Ectodermal cell (in vitro differentiated cells): ENCODE measurements at regions not wholly inside any gene's neighbourhood (a gene's known extent, or its start where the extent isn't known, plus 50 kb on each side); places are given as distances from the start of the nearest gene placed in this dataset.
"Not testable (repeated sequence)": the region's sequence is repeated elsewhere in the genome, so short reads cannot be mapped to it uniquely, and the experiment has no call there.

Source experiments
- H3K27ac ChIP-seq: 2 replicates; pipeline ENCODE4 v1.7.0; 2013; ENCODE audit warnings: mild to moderate bottlenecking, low read depth, low read length; ENCODE audit not compliant: insufficient read depth, poor library complexity, severe bottlenecking
- H3K27me3 ChIP-seq: 2 replicates; pipeline ENCODE4 v1.7.0; 2013; ENCODE audit warnings: mild to moderate bottlenecking, low read length; ENCODE audit not compliant: insufficient read depth, control insufficient read depth, poor library complexity, severe bottlenecking
- H3K36me3 ChIP-seq: one replicate; pipeline ENCODE4 v1.7.0; 2013; ENCODE audit warnings: low read length; ENCODE audit not compliant: control insufficient read depth, insufficient read depth
- H3K4me1 ChIP-seq: one replicate; pipeline ENCODE4 v1.7.0; 2013; ENCODE audit warnings: low read length; ENCODE audit not compliant: control insufficient read depth, insufficient read depth
- H3K4me3 ChIP-seq: 2 replicates; pipeline ENCODE4 v1.7.0; 2013; ENCODE audit warnings: low read depth, low read length, control low read depth; ENCODE audit not compliant: insufficient read depth
- H3K9me3 ChIP-seq: 2 replicates; pipeline ENCODE4 v1.7.0; 2013; ENCODE audit warnings: mild to moderate bottlenecking, low read length, moderate library complexity; ENCODE audit not compliant: control insufficient read depth
- WGBS, 2 experiments: methylation state at CpG; one replicate each; pipeline ENCODE4 v1.1.7; 2013; ENCODE audit warnings: missing lambda C conversion rate in 2 of 2; 5-methylcytosine and 5-hydroxymethylcytosine counted together

- not testable (repeated sequence) for H3K9me3 ChIP-seq, H3K4me1 ChIP-seq, H3K27me3 ChIP-seq
These were observed 218.0 kb upstream of the C1QTNF3 start for GRCh38 chr5:34261020-34261419.

DNA sequence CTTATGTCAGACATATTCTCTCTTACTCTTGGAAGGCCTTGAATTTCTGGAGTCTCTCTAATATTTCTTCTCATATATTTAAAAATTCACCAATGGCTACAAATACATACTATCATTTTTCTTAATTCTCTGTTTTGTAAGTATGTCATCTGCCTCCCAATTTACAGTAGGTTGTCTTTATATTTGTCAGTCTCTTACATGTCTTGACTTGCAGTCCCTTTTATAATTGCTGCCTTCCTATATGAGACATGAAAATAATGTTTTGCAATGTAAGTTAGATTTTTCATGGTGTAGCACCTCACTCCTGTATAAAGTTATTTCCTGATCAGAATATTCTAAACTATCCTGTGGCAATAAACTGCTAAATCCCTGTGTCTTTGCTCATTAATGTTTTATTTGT lies 223.1 kb upstream of the C1QTNF3 start:
- H3K9me3 ChIP-seq, H3K36me3 ChIP-seq, H3K27me3 ChIP-seq, H3K4me1 ChIP-seq, H3K4me3 ChIP-seq, H3K27ac ChIP-seq: not testable (repeated sequence)

More at GRCh38 chr5:34261020-34261419, 218.0 kb upstream of the C1QTNF3 start:
- not testable (repeated sequence) for H3K4me3 ChIP-seq, H3K27ac ChIP-seq, H3K36me3 ChIP-seq
- 61 to 65% methylated on average over 3 of the region's 4 CpGs for WGBS, 2 experiments

DNA sequence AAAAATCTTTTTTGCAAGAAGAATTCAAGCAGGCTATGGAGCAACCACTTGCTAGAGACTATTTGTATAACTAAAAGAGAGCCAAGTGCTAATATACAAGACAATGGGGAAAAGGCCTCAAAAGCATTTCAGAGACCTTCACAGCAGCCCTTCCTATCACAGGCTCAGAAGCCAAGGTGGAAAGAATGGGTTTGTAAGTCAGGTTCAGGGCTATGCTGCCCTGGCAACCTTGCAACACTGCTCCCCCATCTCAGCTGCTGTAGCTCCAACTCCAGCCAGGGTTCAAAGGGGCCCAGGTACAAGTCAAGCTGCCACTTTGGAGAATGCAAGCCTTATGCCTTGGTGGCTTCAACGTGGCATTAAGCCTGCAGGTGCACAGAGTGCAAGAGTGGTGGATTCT lies 253.7 kb upstream of the C1QTNF3 start:
- not testable (repeated sequence) for H3K4me1 ChIP-seq, H3K36me3 ChIP-seq, H3K27me3 ChIP-seq, H3K27ac ChIP-seq, H3K4me3 ChIP-seq, H3K9me3 ChIP-seq
- 50 to 55% methylated on average over 1 of the region's 1 CpG for WGBS, 2 experiments

GRCh38 chr5:34329201-34329600 lies 286.2 kb upstream of the C1QTNF3 start:
- H3K4me1 ChIP-seq, H3K9me3 ChIP-seq, H3K27ac ChIP-seq, H3K4me3 ChIP-seq, H3K27me3 ChIP-seq, H3K36me3 ChIP-seq: not testable (repeated sequence)
- 92 to 95% methylated on average over 2 of the region's 2 CpGs for WGBS, 2 experiments

GRCh38 chr5:34329611-34330108 lies 286.6 kb upstream of the C1QTNF3 start:
- H3K36me3 ChIP-seq, H3K4me1 ChIP-seq, H3K27me3 ChIP-seq, H3K27ac ChIP-seq, H3K9me3 ChIP-seq, H3K4me3 ChIP-seq: not testable (repeated sequence)

- not testable (repeated sequence) for H3K4me1 ChIP-seq, H3K9me3 ChIP-seq
These were observed 289.0 kb upstream of the C1QTNF3 start for GRCh38 chr5:34331928-34332454.

GRCh38 chr5:34339408-34340001 lies 296.5 kb upstream of the C1QTNF3 start:
- not testable (repeated sequence) for H3K27me3 ChIP-seq, H3K27ac ChIP-seq, H3K9me3 ChIP-seq, H3K4me1 ChIP-seq, H3K36me3 ChIP-seq, H3K4me3 ChIP-seq
- WGBS, 2 experiments = 83 to 86% methylated on average over 1 of the region's 1 CpG

More at GRCh38 chr5:34331928-34332454, 289.0 kb upstream of the C1QTNF3 start:
- not testable (repeated sequence) for H3K27ac ChIP-seq, H3K4me3 ChIP-seq, H3K36me3 ChIP-seq, H3K27me3 ChIP-seq

- WGBS, 2 experiments = 76 to 100% methylated on average over 1 to 2 of the region's 2 CpGs
These were observed 301.7 kb upstream of the RAI14 start for GRCh38 chr5:34354440-34354839.

DNA sequence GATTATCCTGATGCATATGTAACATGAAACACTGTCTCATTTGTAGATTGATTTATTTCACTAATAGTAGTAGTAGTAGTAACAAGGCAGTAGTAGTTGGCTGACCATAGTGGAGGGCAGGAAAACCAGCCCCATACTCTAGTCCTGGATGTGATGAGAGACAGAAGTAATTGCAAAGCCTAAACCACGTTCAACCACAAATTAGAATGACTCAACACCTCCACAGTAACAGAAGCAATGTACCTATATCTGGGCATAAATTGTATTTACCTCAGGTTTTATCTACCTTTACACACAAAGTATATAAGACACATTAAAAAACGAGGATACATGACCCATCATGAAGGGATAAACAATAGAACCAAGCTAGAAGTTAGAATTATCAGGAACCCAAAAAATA lies 284.7 kb upstream of the RAI14 start:
- not testable (repeated sequence) for H3K27me3 ChIP-seq, H3K4me3 ChIP-seq, H3K9me3 ChIP-seq, H3K27ac ChIP-seq, H3K36me3 ChIP-seq, H3K4me1 ChIP-seq
- WGBS, 2 experiments = 80% methylated on average over 1 of the region's 2 CpGs; no CpG with 5 or more reads in 1 of the 2 experiments

More at GRCh38 chr5:34354440-34354839, 301.7 kb upstream of the RAI14 start:
- not testable (repeated sequence) for H3K4me1 ChIP-seq, H3K9me3 ChIP-seq, H3K4me3 ChIP-seq, H3K27me3 ChIP-seq, H3K27ac ChIP-seq, H3K36me3 ChIP-seq

- not testable (repeated sequence) for H3K9me3 ChIP-seq, H3K4me1 ChIP-seq, H3K27ac ChIP-seq, H3K4me3 ChIP-seq, H3K36me3 ChIP-seq, H3K27me3 ChIP-seq
- WGBS, 2 experiments = 40 to 62% methylated on average over 1 of the region's 1 CpG
These were observed 284.3 kb upstream of the RAI14 start for GRCh38 chr5:34371817-34372216.

- H3K4me1 ChIP-seq, H3K4me3 ChIP-seq, H3K27me3 ChIP-seq, H3K9me3 ChIP-seq, H3K27ac ChIP-seq, H3K36me3 ChIP-seq: not testable (repeated sequence)
- WGBS, 2 experiments = 87% methylated on average over 4 to 5 of the region's 5 CpGs
These were observed 283.4 kb upstream of the RAI14 start for GRCh38 chr5:34372739-34373138.
